GM18505 (cell line): ENCODE measurements at regions not wholly inside any gene's neighbourhood (a gene's known extent, or its start where the extent isn't known, plus 50 kb on each side); places are given as distances from the start of the nearest gene placed in this dataset.
"Not testable (repeated sequence)": the region's sequence is repeated elsewhere in the genome, so short reads cannot be mapped to it uniquely, and the experiment has no call there.

Source experiments
- ATAC-seq: cut with Tn5 transposase; IDR thresholded peaks from one replicate; pipeline ENCODE4 v1.9.1; 2021; ENCODE audit not compliant: unreplicated experiment
- POLR2A ChIP-seq: IDR thresholded peaks from 4 replicates; pipeline ENCODE4 v1.6.1; 2011; ENCODE audit warnings: borderline replicate concordance; ENCODE audit not compliant: insufficient read depth, insufficient read length; ENCODE audit errors: extremely low read depth

DNA sequence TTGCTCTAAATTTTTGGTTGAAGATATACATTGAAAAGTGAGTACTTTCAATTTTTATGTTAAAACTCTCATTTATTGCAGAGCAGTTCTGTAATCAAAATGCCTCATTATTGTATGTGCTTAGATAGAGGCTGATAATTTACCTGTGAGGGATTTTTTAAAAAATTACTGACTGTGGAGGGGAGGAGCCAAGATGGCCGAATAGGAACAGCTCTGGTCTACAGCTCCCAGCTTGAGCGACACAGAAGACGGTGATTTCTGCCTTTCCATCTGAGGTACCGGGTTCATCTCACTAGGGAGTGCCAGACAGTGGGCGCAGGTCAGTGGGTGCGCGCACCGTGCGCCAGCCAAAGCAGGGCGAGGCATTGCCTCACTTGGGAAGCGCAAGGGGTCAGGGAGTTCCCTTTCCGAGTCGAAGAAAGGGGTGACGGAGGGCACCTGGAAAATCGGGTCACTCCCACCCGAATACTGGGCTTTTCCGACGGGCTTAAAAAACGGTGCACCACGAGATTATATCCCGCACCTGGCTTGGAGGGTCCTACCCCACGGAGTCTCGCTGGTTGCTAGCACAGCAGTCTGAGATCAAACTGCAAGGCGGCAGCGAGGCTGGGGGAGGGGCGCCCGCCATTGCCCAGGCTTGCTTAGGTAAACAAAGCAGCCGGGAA is 89.4 kb downstream of the DDX11 start:
- not testable (repeated sequence) for ATAC-seq

DNA sequence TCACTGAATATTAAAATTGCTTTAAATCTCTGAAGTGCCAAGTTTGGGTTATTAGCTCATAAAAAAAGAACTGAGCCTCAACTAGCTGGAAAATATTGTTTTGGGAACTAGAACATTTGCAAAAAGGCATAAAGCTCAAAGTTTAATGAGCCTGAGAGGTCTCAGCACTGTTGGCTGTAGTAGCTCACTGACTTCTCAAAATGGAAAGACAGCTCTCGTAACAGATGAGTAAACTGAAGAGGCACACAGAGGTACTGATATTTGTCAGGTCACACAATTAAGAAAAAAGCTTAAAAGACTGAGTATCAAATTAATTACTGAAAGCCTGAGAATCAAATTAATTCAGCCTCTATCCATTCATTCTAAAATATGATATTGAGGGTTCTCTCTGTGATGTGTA is 100.6 kb downstream of the DDX11 start:
- not testable (repeated sequence) for ATAC-seq

DNA sequence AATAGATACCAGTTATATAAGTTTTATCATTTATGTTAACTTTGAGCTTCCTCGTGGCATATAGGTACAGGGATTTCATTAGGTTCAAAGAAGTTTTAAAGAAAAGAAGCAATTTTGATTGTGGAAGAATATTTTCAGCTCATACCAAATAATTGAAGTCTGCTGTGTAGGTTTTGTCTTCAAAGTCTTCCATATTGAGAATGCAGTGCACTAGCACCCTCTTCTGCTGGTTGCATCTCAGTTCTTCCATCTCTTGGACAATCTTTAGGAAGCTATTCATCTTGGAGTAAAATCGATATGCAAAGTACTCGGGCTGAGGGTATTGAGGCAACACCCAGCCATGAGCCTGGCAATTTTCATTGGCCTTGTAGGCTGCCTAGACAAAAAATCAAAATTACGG is 103.9 kb downstream of the DDX11 start:
- not testable (repeated sequence) for ATAC-seq

DNA sequence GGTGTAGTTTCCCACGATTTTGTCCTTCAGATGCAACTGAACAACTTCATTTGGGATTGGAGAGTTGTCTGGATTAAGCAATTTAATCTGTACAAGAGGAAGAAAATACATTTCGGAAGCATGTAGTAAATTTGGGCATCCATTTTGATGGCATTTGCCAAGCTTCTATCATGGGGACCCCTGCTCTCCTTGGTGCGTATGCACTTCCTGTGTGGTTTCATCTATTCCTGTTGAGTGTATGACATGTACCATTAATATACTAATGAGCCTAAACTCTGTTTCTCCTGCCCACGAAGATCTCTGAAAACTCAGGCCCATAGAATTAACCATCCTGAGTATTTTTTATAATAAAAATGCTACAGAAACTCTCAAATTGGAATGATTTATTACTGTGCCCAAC is 105.2 kb downstream of the DDX11 start:
- ATAC-seq = not testable (repeated sequence)

DNA sequence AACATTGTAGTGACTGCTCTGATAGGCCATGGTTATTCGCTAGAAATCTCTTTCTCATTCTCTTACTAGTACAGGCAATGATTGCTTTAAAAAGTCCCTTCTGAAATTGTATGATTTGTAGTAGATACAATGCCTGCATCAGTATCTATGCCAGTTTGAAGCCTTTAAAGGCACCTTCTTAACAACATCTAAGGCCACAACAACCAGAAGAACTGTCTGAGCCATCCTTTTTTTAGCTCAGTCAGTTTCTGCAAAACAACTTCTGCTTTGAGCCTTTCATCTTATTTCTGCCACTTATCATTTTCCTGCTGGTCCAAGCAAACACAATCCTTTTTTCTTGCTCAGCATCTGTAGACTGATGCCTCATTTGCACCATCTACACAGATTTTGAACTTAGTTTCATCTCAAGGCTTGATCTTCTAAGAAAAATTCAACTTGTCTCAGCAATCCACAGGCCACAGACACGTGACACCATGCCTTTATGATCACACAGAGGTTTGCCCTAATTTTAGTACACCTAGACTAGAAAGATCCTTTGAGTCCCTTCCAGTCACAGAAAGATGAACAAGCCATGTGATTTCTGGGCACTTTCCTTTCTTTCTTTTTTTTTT is 106.1 kb downstream of the DDX11 start:
- ATAC-seq = not testable (repeated sequence)

DNA sequence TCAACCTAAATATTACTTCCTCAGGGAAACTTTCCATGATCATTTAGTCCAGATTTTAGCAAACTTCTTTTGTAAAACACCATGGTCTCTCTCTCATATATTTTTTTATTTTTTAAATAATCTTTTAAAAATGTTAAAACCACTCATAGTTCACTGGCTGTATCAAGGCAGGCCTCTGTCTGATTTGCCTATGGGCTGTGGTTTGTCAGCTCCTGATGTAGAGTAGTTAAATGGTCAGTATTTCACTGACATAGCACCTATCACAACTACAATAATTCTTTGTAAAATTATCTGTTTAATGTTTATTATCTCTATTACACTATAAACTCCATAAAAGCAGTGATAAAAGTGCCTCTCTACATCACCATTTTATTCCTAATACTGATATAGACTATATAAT is 108.9 kb downstream of the DDX11 start:
- not testable (repeated sequence) for ATAC-seq

DNA sequence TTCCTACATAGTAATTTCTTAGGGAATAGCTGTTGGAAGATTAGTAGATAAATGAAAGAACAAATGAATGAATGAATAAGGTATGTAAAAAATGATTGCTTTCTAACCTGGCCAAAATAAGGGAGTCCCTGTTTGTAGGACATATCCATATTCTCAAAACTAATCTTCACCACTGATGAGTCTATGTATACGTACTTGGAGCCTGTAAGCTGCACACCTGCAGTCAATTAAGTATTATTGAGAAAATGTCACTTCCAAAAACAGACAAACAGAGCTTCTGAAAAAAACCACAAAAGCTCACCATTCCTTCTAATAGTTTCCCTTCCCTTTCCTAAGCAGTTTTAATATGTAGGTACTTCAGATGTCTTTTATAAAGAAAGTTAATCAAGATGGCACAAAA is 109.4 kb downstream of the DDX11 start:
- ATAC-seq = not testable (repeated sequence)

DNA sequence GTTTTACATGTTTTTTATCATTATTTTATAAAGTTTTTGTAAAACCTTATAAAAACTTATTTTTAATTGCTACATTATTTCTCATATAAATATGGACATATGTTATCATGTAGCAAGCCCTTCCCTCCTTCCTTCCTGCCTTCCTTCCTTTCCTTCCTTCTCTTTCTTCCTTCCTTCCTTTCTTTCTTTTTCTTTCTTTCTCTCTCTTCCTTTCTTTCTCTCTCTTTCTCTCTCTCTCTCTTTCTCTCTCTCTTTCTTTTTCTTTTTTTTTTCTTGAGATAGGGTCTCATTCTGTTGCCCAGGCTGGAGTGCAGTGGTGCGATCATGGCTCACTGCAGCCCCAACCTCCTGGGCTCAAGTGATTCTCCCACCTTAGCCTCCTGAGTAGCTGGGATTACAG is 110.2 kb downstream of the DDX11 start:
- ATAC-seq = not testable (repeated sequence)

DNA sequence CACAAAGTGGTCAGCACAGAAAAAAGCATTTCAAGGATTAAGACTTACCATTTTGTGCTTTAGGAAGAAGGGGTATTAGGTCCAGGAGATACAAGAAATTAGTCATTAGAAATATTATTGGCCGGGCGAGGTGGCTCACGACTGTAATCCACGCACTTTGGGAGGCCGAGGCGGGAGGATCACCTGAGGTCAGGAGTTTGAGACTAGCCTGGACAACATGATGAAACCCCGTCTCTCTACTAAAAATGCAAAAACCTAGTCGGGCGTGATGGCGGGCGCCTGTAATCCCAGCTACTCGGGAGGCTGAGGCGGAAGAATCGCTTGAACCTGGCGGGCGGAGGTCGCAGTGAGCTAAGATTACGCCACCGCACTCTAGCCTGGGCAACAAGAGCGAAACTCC is 111.0 kb downstream of the DDX11 start:
- ATAC-seq = not testable (repeated sequence)

DNA sequence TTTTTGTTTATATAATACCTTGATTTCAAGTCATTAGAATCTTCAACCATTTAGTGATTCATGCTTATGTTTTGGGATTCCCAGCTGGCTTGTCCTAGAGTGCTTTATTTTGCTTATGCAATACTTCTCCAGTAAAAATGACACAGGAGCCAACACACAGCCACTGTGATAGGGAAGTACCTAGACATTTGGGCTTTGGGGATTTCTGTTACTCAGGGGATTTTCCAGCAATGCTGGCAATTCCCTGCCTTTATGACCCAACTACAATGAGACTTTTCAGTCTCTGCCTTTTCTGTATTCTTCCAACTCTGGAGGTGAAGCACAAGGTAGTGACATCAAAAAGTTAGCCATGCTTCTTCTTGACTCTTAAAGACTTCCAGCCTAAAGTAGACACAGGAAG is 119.0 kb downstream of the DDX11 start:
- ATAC-seq = not testable (repeated sequence)

DNA sequence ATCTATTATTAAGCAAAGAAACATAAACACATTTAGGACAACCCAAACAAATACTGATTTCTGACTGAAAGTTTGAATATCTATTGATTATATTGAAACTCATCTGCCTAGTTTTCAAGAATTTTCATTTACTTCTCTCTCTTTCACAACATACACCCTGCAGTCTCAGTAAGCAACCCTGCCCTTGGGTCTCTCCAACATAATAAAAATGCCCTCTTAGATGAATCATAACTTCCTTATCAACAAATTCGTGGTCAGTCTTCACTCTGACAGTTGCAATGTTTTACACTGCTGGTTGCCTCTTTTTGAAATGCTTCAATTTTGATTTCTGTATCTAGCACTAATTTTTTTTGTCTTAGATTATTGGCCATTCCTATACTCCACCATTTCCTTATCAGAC is 122.0 kb downstream of the DDX11 start:
- ATAC-seq = not testable (repeated sequence)

DNA sequence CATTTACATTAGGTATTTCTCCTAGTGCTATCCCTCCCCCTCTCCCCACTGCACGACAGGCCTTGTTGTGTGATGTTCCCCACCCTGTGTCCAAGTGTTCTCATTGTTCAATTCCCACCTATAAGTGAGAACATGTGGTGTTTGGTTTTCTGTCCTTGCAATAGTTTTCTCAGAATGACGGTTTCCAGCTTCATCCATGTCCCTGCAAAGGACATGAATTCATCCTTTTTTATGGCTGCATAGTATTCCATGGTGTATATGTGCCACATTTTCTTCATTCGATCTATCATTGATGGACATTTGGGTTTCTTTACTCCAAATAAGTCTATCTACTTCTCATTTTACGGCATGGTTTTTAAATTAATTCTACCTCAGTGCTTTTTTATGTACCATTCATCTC is 125.8 kb downstream of the DDX11 start:
- ATAC-seq = not testable (repeated sequence)

DNA sequence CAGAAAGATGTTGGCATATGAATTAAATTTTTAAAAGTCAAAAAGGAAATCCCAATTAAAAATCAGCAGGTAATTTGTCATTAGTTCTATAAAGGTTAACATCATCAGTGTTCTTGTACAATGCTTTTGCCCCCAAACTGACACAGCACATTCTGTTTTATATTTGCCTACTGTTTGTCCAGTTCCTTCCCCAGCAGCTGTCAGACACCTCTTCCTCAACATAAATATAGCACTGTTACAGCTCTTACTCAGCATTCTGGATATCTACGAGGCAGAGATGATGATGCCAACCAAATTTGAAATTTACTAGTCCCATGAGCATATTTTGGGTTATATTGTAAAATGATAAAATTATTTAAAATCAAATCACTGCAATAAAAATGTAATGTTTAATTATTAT is 124.6 kb downstream of the SINHCAF start:
- ATAC-seq = no peak
- no peak for TF ChIP-seq POLR2A

DNA sequence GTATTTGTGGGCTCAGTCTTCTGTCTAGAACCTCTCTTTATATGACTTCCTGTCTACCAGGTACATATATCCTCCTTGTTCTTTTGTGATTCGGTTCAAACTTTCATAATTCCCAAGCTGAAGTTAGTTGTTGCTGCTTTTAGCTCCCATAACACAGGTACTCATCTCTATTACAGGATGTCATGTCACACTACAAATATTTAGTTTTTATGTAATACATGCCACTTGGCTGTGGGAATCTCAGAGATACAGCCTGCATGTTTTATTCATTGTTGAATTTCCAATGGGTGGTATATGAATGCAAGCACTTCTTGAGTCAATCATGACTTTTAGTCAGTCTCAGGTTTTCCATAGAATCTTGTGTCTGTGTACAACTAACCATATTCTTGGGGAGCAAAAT is 122.7 kb downstream of the SINHCAF start:
- ATAC-seq = no peak

DNA sequence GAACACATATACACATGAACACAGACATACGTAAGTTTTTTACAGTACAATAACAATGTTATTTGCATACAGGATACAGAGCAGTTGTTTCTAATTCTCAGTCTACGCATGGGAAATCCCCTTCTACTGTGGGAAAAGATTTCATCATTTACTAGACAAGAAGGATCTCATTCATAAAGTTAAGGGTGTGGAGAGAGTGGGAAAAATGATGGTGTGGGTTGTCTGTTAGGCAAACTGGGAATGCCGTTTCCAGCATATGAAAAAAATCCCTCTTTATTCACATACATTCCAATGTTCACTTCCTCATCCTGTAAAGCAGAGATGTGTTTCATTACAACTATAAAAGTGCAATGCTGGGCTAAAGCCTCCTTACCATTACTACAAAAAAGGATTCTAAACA is 120.9 kb downstream of the SINHCAF start:
- ATAC-seq = peak; percentile 94
- no peak for TF ChIP-seq POLR2A

More for the DNA sequence above, 122.7 kb downstream of the SINHCAF start:
- TF ChIP-seq POLR2A = no peak

DNA sequence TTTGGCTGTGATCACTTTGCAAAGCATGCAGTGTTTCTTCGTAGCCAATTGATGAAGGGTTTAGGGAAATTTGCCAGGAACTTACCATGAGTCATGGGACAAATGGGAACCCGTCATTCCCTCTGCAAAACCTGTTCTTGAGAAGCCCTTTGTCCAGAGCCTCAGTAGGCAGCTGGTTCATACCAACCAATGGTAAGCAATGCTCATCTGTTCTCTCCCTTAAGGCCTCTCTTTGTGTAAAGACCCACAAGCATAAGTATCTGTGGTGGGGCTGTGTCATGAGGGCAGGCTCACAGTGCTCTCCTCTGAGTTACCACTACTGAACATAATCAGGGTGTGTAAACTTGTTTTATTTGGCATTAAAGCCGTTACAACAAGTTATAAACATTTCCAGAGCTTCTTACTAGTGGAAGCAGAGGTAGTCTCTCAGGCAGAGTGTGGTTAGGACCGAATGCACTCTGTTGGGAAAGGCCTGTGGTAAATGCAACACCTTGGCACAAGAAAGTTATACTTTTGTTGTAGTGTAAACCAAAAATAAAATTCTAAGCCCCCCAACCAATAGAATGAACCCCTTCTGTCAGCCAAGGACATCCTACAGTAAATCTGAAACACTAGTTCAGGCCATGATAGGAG is 119.8 kb downstream of the SINHCAF start:
- ATAC-seq = no peak
- no peak for TF ChIP-seq POLR2A
